ENCODE measurements at regions not wholly inside any gene's neighbourhood (a gene's known extent, or its start where the extent isn't known, plus 50 kb on each side); places are given as distances from the start of the nearest gene placed in this dataset.

DNA sequence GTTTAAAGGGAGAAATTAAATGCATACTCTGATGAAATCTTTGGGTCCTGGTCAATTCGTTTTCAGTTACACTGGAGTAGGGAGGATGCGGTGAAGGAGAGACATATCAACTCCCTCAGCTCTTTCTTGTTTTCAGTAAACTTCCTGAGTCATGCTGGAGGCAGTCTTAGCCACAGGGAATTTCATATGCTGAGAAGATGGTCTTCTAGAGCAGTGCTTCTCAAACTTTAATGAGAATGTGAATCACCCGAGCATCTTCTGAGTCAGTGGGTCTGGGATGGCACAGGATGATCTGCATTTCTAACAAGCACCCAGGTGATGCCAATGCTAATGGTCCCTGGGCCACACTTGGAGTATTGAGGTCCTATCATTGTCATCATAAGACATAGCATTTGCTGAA lies 214.5 kb downstream of the KIT start:
- TF ChIP-seq, protein P1, sequence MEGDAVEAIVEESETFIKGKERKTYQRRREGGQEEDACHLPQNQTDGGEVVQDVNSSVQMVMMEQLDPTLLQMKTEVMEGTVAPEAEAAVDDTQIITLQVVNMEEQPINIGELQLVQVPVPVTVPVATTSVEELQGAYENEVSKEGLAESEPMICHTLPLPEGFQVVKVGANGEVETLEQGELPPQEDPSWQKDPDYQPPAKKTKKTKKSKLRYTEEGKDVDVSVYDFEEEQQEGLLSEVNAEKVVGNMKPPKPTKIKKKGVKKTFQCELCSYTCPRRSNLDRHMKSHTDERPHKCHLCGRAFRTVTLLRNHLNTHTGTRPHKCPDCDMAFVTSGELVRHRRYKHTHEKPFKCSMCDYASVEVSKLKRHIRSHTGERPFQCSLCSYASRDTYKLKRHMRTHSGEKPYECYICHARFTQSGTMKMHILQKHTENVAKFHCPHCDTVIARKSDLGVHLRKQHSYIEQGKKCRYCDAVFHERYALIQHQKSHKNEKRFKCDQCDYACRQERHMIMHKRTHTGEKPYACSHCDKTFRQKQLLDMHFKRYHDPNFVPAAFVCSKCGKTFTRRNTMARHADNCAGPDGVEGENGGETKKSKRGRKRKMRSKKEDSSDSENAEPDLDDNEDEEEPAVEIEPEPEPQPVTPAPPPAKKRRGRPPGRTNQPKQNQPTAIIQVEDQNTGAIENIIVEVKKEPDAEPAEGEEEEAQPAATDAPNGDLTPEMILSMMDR (IDR thresholded peaks at IDR 0.05), result no peak
- TF ChIP-seq EZH2 (IDR thresholded peaks at IDR 0.05; ENCODE audit: borderline replicate concordance, insufficient read depth, low read depth, low read length, poor library complexity, severe bottlenecking), result no peak

Measured in B cell (primary cell).